HCT116 (cell line): ENCODE measurements at regions not wholly inside any gene's neighbourhood (a gene's known extent, or its start where the extent isn't known, plus 50 kb on each side); places are given as distances from the start of the nearest gene placed in this dataset.

ENCODE experiments used
- ATAC-seq: fragments of 200-7000 bp; cut with Tn5 transposase; 2 replicates; pipeline ENCODE4 v1.9.1; 2020; ENCODE audit warnings: mild to moderate bottlenecking, moderate library complexity
- BruUV-seq: library from RNA; stranded (reverse); fragments of 400-500 nt; replicated peaks from 2 replicates; lab custom pipeline; 2021; lab: Mats Ljungman, UMichigan
- CTCF ChIA-PET: fragments of 300-600 bp; sonication (Branson Sonifier 250); formaldehyde crosslinking; loops from one replicate; lab custom pipeline; 2021; ENCODE audit warnings: antibody characterized with exemption; lab: Charles Lee
- POLR2A ChIA-PET: fragments of 300-600, 350-600 bp; sonication (Branson Sonifier 250); formaldehyde crosslinking; loops from one replicate; lab custom pipeline; 2021; ENCODE audit warnings: antibody characterized with exemption; lab: Charles Lee
- RAD21 ChIA-PET, 2 experiments: fragments of 300-600 bp; sonication (Branson Sonifier 250); formaldehyde crosslinking; loops; one replicate each; lab custom pipeline; 2023; ENCODE audit warnings: low total read pairs in 2 of 2; ENCODE audit not compliant: uncharacterized antibody in 2 of 2, unreplicated experiment in 2 of 2, low non-redundant PET in 1 of 2; lab: Charles Lee
- DNase-seq: peaks from one replicate; pipeline ENCODE4 v3.0.0-alpha.2; 2010; ENCODE audit warnings: low read depth, low spot score
- H2AFZ ChIP-seq: fragments of 200-600 bp; shearing (Covaris generic), sonication (generic); 2 replicates; pipeline ENCODE4 v1.6.1; 2017; ENCODE audit warnings: low read depth, mixed run types, mixed read lengths, antibody characterized with exemption, low read length; ENCODE audit not compliant: poor library complexity, severe bottlenecking
- H3K27ac ChIP-seq: 2 replicates; pipeline ENCODE4 v1.5.1; 2012; ENCODE audit warnings: low read depth, low read length
- H3K27me3 ChIP-seq: fragments of 200-600 bp; sonication (generic); 2 replicates; pipeline ENCODE4 v1.6.1; 2016; ENCODE audit warnings: mixed run types, low read length, mixed read lengths; ENCODE audit not compliant: insufficient read depth
- H3K36me3 ChIP-seq, 2 experiments: fragments of 200-500 bp in 1 of 2; fragments of 200-600 bp in 1 of 2; sonication (Bioruptor generic) in 1 of 2; sonication (generic) in 1 of 2; 2 replicates each; pipeline versions ENCODE4 v1.5.1 to v1.6.1; 2014 to 2016; ENCODE audit warnings: low read length in 2 of 2, inconsistent platforms in 1 of 2, mixed read lengths in 1 of 2, mixed run types in 1 of 2; ENCODE audit not compliant: insufficient read depth in 2 of 2, control insufficient read depth in 1 of 2
- H3K4me1 ChIP-seq, 2 experiments: fragments of 200-600 bp in 1 of 2; sonication (generic) in 1 of 2; 2 replicates each; pipeline versions ENCODE4 v1.5.1 to v1.6.1; 2012 to 2017; ENCODE audit warnings: low read length in 2 of 2, inconsistent platforms in 1 of 2, mild to moderate bottlenecking in 1 of 2, mixed read lengths in 1 of 2, mixed run types in 1 of 2, moderate library complexity in 1 of 2; ENCODE audit not compliant: insufficient read depth in 2 of 2, control insufficient read depth in 1 of 2
- H3K4me2 ChIP-seq: fragments of 200-600 bp; sonication (generic); 2 replicates; pipeline ENCODE4 v1.6.1; 2017; ENCODE audit warnings: mixed run types, low read length, mixed read lengths
- H3K4me3 ChIP-seq, 2 experiments: fragments of 200-600 bp in 1 of 2; sonication (generic) in 1 of 2; replicated peaks in 1 of 2; 2 replicates each; pipeline ENCODE4 v1.5.1; 2011 to 2016; ENCODE audit warnings: low read length in 2 of 2, control low read depth in 1 of 2, low read depth in 1 of 2, mild to moderate bottlenecking in 1 of 2, mixed read lengths in 1 of 2, mixed run types in 1 of 2
- H3K79me2 ChIP-seq: fragments of 200-600 bp; sonication (generic); 2 replicates; pipeline ENCODE4 v1.6.1; 2017; ENCODE audit warnings: mild to moderate bottlenecking, mixed run types, low read length, moderate library complexity, mixed read lengths; ENCODE audit not compliant: insufficient read depth
- H3K9ac ChIP-seq: fragments of 200-600 bp; sonication (generic); 2 replicates; pipeline ENCODE4 v1.6.1; 2016; ENCODE audit warnings: low read length, mixed read lengths
- H3K9me2 ChIP-seq: fragments of 200-600 bp; sonication (generic), shearing (Covaris generic); 2 replicates; pipeline ENCODE4 v1.6.1; 2017; ENCODE audit warnings: mixed run types, mild to moderate bottlenecking, moderate library complexity; ENCODE audit not compliant: insufficient read depth
- H3K9me3 ChIP-seq, 2 experiments: fragments of 200-500 bp in 1 of 2; fragments of 200-600 bp in 1 of 2; sonication (Bioruptor generic) in 1 of 2; sonication (generic) in 1 of 2; 2 replicates each; pipeline ENCODE4 v1.6.1; 2014 to 2017; ENCODE audit warnings: low read length in 2 of 2, mixed read lengths in 2 of 2, inconsistent platforms in 1 of 2, low read depth in 1 of 2, mild to moderate bottlenecking in 1 of 2, mixed run types in 1 of 2, moderate library complexity in 1 of 2; ENCODE audit not compliant: control insufficient read depth in 1 of 2, insufficient read depth in 1 of 2
- H4K20me1 ChIP-seq: fragments of 200-600 bp; sonication (generic), shearing (Covaris generic); 2 replicates; pipeline ENCODE4 v1.6.1; 2017; ENCODE audit warnings: mixed run types, mild to moderate bottlenecking, moderate library complexity; ENCODE audit not compliant: insufficient read depth
- CBX3 ChIP-seq: IDR thresholded peaks from 2 replicates; pipeline ENCODE4 v1.6.1; 2012; ENCODE audit warnings: low read depth
- CEBPB ChIP-seq: IDR thresholded peaks from 2 replicates; pipeline ENCODE4 v1.6.1; 2012; ENCODE audit warnings: low read depth
- EGR1 ChIP-seq: IDR thresholded peaks from 2 replicates; pipeline ENCODE4 v1.6.1; 2012; ENCODE audit warnings: low read depth
- EZH2 ChIP-seq: fragments of 200-600 bp; sonication (generic); IDR thresholded peaks from 2 replicates; pipeline ENCODE4 v1.6.1; 2017; ENCODE audit warnings: antibody characterized with exemption, mixed run types
- POLR2A ChIP-seq: IDR thresholded peaks from 2 replicates; pipeline ENCODE4 v1.7.0; 2011; ENCODE audit warnings: borderline replicate concordance; ENCODE audit not compliant: insufficient read depth, insufficient read length; ENCODE audit errors: extremely low read depth
- RAD21 ChIP-seq: IDR thresholded peaks from 2 replicates; pipeline ENCODE4 v1.6.1; 2012; ENCODE audit warnings: low read depth, mild to moderate bottlenecking
- SP1 ChIP-seq: IDR thresholded peaks from 2 replicates; pipeline ENCODE4 v1.6.1; 2012; ENCODE audit warnings: low read depth
- SRF ChIP-seq: IDR thresholded peaks from 2 replicates; pipeline ENCODE4 v1.6.1; 2012; ENCODE audit warnings: low read depth
- ZNF274 ChIP-seq: fragments of 200-500 bp; sonication (Bioruptor generic); IDR thresholded peaks from 2 replicates; pipeline ENCODE4 v1.6.1; 2014; ENCODE audit warnings: mild to moderate bottlenecking, low read depth, low read length, inconsistent platforms
- intact Hi-C: fragments of 100-400 bp; cut with micrococcal nuclease; formaldehyde crosslinking; loops from 2 replicates; pipeline ENCODE4 v1.10.0; 2022
- TF ChIP-seq, protein P1 (sequence below), 3 experiments: fragments of 200-600 bp in 1 of 3; sonication (generic) in 1 of 3; IDR thresholded peaks in 2 of 3; conservative IDR thresholded peaks in 1 of 3; 2 replicates each; pipeline ENCODE4 v1.5.1; 2012 to 2017; ENCODE audit warnings: low read depth in 2 of 3, low read length in 2 of 3, antibody characterized with exemption in 1 of 3, borderline replicate concordance in 1 of 3, control low read depth in 1 of 3, mild to moderate bottlenecking in 1 of 3, mixed read lengths in 1 of 3, mixed run types in 1 of 3, moderate library complexity in 1 of 3; ENCODE audit not compliant: insufficient read depth in 1 of 3
- TF ChIP-seq, protein P2 (sequence below): IDR thresholded peaks from 2 replicates; pipeline ENCODE4 v1.6.1; 2011; ENCODE audit warnings: mild to moderate bottlenecking, low read length, moderate library complexity; ENCODE audit not compliant: insufficient replicate concordance; ENCODE audit errors: extremely low read depth
- TF ChIP-seq, protein P3 (sequence below): IDR thresholded peaks from 2 replicates; pipeline ENCODE4 v1.6.1; 2012; ENCODE audit warnings: low read depth

DNA sequence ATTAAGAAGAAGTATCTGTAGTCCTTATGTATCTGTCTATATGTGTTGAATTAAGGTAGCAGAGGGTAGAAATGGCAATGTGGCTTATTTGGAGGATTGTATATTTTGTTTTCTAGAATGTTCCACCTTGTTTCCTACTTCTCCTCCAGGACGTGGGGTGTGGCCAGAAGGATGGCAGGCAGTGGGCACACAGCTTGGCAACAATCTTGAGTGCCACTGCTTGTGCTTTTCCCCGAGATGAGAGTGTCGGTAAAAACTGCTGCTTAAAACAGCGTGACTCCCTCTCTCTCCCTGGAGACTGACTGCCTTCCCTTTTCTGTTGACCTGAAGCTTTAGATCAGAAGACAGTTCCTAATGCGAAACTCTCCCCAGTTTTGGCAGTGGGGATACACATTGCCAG, 61.2 kb downstream of the FAT3 start:
- CTCF ChIA-PET, result no interaction called here
- H3K79me2 ChIP-seq, result no peaks in the 10 kb centered on the region
- ATAC-seq, result no peak
- H3K9me2 ChIP-seq, result no peaks in the 10 kb centered on the region
- H3K27ac ChIP-seq, result no peak overlapping the region
- no TSS peak for BruUV-seq
- no peaks in the 10 kb centered on the region for H3K4me1 ChIP-seq
- no peak overlapping the region for H3K9ac ChIP-seq
- H3K9me3 ChIP-seq, result peaks cover 4 to 12% of the 10 kb centered on the region in 2 experiments; a peak in 2 of 4 replicates
- no peak overlapping the region for H2AFZ ChIP-seq
- no peaks in the 10 kb centered on the region for H3K36me3 ChIP-seq
- RAD21 ChIA-PET, result no interaction called here
- intact Hi-C loops, result no loop called here
- DNase-seq, result no peak
- no peaks in the 10 kb centered on the region for H4K20me1 ChIP-seq
- TF ChIP-seq SRF (no peak), CEBPB (no peak), EGR1 (no peak)
- TF ChIP-seq, protein P1, sequence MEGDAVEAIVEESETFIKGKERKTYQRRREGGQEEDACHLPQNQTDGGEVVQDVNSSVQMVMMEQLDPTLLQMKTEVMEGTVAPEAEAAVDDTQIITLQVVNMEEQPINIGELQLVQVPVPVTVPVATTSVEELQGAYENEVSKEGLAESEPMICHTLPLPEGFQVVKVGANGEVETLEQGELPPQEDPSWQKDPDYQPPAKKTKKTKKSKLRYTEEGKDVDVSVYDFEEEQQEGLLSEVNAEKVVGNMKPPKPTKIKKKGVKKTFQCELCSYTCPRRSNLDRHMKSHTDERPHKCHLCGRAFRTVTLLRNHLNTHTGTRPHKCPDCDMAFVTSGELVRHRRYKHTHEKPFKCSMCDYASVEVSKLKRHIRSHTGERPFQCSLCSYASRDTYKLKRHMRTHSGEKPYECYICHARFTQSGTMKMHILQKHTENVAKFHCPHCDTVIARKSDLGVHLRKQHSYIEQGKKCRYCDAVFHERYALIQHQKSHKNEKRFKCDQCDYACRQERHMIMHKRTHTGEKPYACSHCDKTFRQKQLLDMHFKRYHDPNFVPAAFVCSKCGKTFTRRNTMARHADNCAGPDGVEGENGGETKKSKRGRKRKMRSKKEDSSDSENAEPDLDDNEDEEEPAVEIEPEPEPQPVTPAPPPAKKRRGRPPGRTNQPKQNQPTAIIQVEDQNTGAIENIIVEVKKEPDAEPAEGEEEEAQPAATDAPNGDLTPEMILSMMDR (IDR thresholded peaks at IDR 0.05 in 2 of 3, conservative IDR thresholded peaks at IDR 0.05 in 1 of 3; ENCODE audit: borderline replicate concordance in 1 of 3, insufficient read depth in 1 of 3, low read depth in 2 of 3, low read length in 2 of 3), result no peak
- TF ChIP-seq, all 23 proteins: peak for 0
- Histone ChIP-seq H3K4me3 (no peak overlapping the region), H3K4me2 (no peak overlapping the region), H3K27me3 (no peaks in the 10 kb centered on the region)
- POLR2A ChIA-PET, result no interaction called here

DNA sequence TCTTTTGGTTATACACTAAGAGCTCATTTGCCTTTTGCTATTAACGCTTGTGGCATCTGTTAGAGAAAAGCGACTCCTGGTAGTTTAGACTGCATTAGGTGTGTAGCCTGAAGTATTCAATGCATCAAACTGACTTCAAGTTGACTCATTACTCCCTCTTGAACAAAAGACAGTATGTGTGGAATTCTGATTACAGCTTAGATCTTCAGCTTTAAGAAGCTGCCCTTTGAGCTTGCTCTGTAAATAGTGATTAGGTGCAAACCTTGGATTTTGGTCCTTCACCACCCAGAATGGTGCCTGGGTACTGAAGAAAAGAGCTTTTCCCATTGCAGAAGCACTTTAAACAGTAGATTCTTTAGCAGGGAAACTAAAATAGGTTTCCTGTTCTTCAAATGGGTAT, 62.1 kb downstream of the FAT3 start:
- H3K9ac ChIP-seq, result no peak overlapping the region
- TF ChIP-seq, protein P2, sequence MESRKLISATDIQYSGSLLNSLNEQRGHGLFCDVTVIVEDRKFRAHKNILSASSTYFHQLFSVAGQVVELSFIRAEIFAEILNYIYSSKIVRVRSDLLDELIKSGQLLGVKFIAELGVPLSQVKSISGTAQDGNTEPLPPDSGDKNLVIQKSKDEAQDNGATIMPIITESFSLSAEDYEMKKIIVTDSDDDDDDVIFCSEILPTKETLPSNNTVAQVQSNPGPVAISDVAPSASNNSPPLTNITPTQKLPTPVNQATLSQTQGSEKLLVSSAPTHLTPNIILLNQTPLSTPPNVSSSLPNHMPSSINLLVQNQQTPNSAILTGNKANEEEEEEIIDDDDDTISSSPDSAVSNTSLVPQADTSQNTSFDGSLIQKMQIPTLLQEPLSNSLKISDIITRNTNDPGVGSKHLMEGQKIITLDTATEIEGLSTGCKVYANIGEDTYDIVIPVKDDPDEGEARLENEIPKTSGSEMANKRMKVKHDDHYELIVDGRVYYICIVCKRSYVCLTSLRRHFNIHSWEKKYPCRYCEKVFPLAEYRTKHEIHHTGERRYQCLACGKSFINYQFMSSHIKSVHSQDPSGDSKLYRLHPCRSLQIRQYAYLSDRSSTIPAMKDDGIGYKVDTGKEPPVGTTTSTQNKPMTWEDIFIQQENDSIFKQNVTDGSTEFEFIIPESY, result no peak
- TF ChIP-seq EZH2 (no peak), CBX3 (no peak), POLR2A (no peak), SP1 (no peak), RAD21 (no peak), ZNF274 (no peak), CEBPB (no peak)
- TF ChIP-seq, protein P3, sequence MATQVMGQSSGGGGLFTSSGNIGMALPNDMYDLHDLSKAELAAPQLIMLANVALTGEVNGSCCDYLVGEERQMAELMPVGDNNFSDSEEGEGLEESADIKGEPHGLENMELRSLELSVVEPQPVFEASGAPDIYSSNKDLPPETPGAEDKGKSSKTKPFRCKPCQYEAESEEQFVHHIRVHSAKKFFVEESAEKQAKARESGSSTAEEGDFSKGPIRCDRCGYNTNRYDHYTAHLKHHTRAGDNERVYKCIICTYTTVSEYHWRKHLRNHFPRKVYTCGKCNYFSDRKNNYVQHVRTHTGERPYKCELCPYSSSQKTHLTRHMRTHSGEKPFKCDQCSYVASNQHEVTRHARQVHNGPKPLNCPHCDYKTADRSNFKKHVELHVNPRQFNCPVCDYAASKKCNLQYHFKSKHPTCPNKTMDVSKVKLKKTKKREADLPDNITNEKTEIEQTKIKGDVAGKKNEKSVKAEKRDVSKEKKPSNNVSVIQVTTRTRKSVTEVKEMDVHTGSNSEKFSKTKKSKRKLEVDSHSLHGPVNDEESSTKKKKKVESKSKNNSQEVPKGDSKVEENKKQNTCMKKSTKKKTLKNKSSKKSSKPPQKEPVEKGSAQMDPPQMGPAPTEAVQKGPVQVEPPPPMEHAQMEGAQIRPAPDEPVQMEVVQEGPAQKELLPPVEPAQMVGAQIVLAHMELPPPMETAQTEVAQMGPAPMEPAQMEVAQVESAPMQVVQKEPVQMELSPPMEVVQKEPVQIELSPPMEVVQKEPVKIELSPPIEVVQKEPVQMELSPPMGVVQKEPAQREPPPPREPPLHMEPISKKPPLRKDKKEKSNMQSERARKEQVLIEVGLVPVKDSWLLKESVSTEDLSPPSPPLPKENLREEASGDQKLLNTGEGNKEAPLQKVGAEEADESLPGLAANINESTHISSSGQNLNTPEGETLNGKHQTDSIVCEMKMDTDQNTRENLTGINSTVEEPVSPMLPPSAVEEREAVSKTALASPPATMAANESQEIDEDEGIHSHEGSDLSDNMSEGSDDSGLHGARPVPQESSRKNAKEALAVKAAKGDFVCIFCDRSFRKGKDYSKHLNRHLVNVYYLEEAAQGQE, result no peak
- TF ChIP-seq, all 23 proteins: peak for 0
- no peak overlapping the region for H2AFZ ChIP-seq
- CTCF ChIA-PET, result no interaction called here
- ATAC-seq (no peak), DNase-seq (no peak)
- POLR2A ChIA-PET, result no interaction called here
- no peak overlapping the region for H3K4me3 ChIP-seq
- H3K9me2 ChIP-seq, result no peaks in the 10 kb centered on the region
- no peaks in the 10 kb centered on the region for H3K27me3 ChIP-seq
- no TSS peak for BruUV-seq
- intact Hi-C loops, result no loop called here
- no peak overlapping the region for H3K27ac ChIP-seq
- H3K4me2 ChIP-seq, result no peak overlapping the region
- RAD21 ChIA-PET, result no interaction called here
- H3K79me2 ChIP-seq, result no peaks in the 10 kb centered on the region
- H3K9me3 ChIP-seq, result peaks cover 4 to 12% of the 10 kb centered on the region in 2 experiments; a peak in 2 of 4 replicates
- no peaks in the 10 kb centered on the region for H3K36me3 ChIP-seq
- H4K20me1 ChIP-seq, result no peaks in the 10 kb centered on the region
- no peaks in the 10 kb centered on the region for H3K4me1 ChIP-seq
